Hepatocyte (in vitro differentiated cells): ENCODE measurements at regions not wholly inside any gene's neighbourhood (a gene's known extent, or its start where the extent isn't known, plus 50 kb on each side); places are given as distances from the start of the nearest gene placed in this dataset.
"Not testable (repeated sequence)": the region's sequence is repeated elsewhere in the genome, so short reads cannot be mapped to it uniquely, and the experiment has no call there.

Experiments used
- DNase-seq: peaks from one replicate; pipeline ENCODE4 v3.0.0-alpha.2; 2016; ENCODE audit warnings: low spot score
- H2AFZ ChIP-seq: fragments of 200-600 bp; sonication (generic); 2 replicates; pipeline ENCODE4 v1.6.0; 2016; ENCODE audit warnings: antibody characterized with exemption, mild to moderate bottlenecking
- H3K27ac ChIP-seq: fragments of 200-600 bp; sonication (generic); 2 replicates; pipeline ENCODE4 v1.5.1; 2016; ENCODE audit warnings: mild to moderate bottlenecking
- H3K27me3 ChIP-seq: fragments of 200-600 bp; sonication (generic); 2 replicates; pipeline ENCODE4 v1.6.1; 2016
- H3K36me3 ChIP-seq: fragments of 200-600 bp; sonication (generic); replicated peaks from 2 replicates; pipeline ENCODE4 v1.5.1; 2016; ENCODE audit warnings: low read depth; ENCODE audit not compliant: insufficient read depth
- H3K4me1 ChIP-seq: fragments of 200-600 bp; sonication (generic); 2 replicates; pipeline ENCODE4 v1.5.1; 2016; ENCODE audit warnings: mild to moderate bottlenecking, moderate library complexity; ENCODE audit not compliant: insufficient read depth
- H3K4me2 ChIP-seq: fragments of 200-600 bp; sonication (generic); 2 replicates; pipeline ENCODE4 v1.6.0; 2016
- H3K4me3 ChIP-seq: fragments of 200-600 bp; sonication (generic); 2 replicates; pipeline ENCODE4 v1.5.1; 2016; ENCODE audit warnings: mild to moderate bottlenecking
- H3K79me2 ChIP-seq: fragments of 200-600 bp; sonication (generic); 2 replicates; pipeline ENCODE4 v1.6.0; 2017; ENCODE audit warnings: mild to moderate bottlenecking
- H3K9me2 ChIP-seq: fragments of 200-600 bp; sonication (generic); replicated peaks from 2 replicates; pipeline ENCODE4 v1.6.0; 2017; ENCODE audit warnings: mild to moderate bottlenecking; ENCODE audit not compliant: insufficient read depth
- H3K9me3 ChIP-seq: fragments of 200-600 bp; sonication (generic); 2 replicates; pipeline ENCODE4 v1.5.1; 2016; ENCODE audit warnings: low read depth, mild to moderate bottlenecking
- H4K20me1 ChIP-seq: fragments of 200-600 bp; sonication (generic); 2 replicates; pipeline ENCODE4 v1.6.0; 2016; ENCODE audit warnings: mild to moderate bottlenecking; ENCODE audit not compliant: insufficient read depth, poor library complexity, severe bottlenecking
- CTCF ChIP-seq: fragments of 200-600 bp; sonication (generic); IDR thresholded peaks from 2 replicates; pipeline ENCODE4 v1.5.1; 2016; ENCODE audit warnings: antibody characterized with exemption, mild to moderate bottlenecking; ENCODE audit not compliant: poor library complexity
- EZH2 ChIP-seq: fragments of 200-600 bp; sonication (generic); IDR thresholded peaks from 2 replicates; pipeline ENCODE4 v1.6.1; 2016; ENCODE audit warnings: antibody characterized with exemption, mild to moderate bottlenecking, borderline replicate concordance
- EZH2phosphoT487 ChIP-seq: fragments of 200-600 bp; sonication (generic); IDR thresholded peaks from one replicate; pipeline ENCODE4 v1.6.1; 2018; ENCODE audit warnings: antibody characterized with exemption, mild to moderate bottlenecking, low read depth, moderate library complexity; ENCODE audit not compliant: unreplicated experiment, severe bottlenecking
- WGBS: methylation state at CpG from one replicate; pipeline ENCODE4 v1.1.6; 2016; ENCODE audit warnings: low lambda C conversion rate; ENCODE audit errors: missing lambda C conversion rate; 5-methylcytosine and 5-hydroxymethylcytosine counted together

GRCh38 chr7:142568435-142569097 is 180.7 kb upstream of the PRSS1 start:
- TF ChIP-seq EZH2 (no peak), EZH2phosphoT487 (no peak), CTCF (no peak)
- Histone ChIP-seq H3K27ac (no peak overlapping the region), H3K4me1 (no peaks in the 10 kb centered on the region), H3K9me2 (no peaks in the 10 kb centered on the region), H3K27me3 (no peaks in the 10 kb centered on the region), H3K4me3 (no peak overlapping the region), H3K36me3 (no peaks in the 10 kb centered on the region), H4K20me1 (no peaks in the 10 kb centered on the region), H3K79me2 (no peaks in the 10 kb centered on the region), H3K4me2 (no peak overlapping the region), H2AFZ (no peak overlapping the region), H3K9me3 (no peaks in the 10 kb centered on the region)
- 81% methylated on average over 5 of the region's 5 CpGs for WGBS
- DNase-seq: no peak

- no peaks in the 10 kb centered on the region for H3K9me2 ChIP-seq
- H4K20me1 ChIP-seq: no peaks in the 10 kb centered on the region
- H3K27ac ChIP-seq: no peak overlapping the region
- H3K4me1 ChIP-seq: no peaks in the 10 kb centered on the region
- H3K4me3 ChIP-seq: no peak overlapping the region
- H3K9me3 ChIP-seq: no peaks in the 10 kb centered on the region
- H3K27me3 ChIP-seq: no peaks in the 10 kb centered on the region
- DNase-seq: no peak
- TF ChIP-seq EZH2 (no peak), EZH2phosphoT487 (no peak), CTCF (no peak)
- no peak overlapping the region for H2AFZ ChIP-seq
- H3K79me2 ChIP-seq: no peaks in the 10 kb centered on the region
- H3K36me3 ChIP-seq: no peaks in the 10 kb centered on the region
- WGBS: 85% methylated on average over 22 of the region's 22 CpGs
- no peak overlapping the region for H3K4me2 ChIP-seq
Observed at GRCh38 chr7:142567201-142568075, 181.8 kb upstream of the PRSS1 start.

- Histone ChIP-seq H3K27me3 (no peaks in the 10 kb centered on the region), H3K9me3 (no peaks in the 10 kb centered on the region), H4K20me1 (no peaks in the 10 kb centered on the region), H3K4me1 (no peaks in the 10 kb centered on the region), H2AFZ (no peak overlapping the region), H3K79me2 (no peaks in the 10 kb centered on the region), H3K36me3 (no peaks in the 10 kb centered on the region), H3K4me2 (no peak overlapping the region), H3K4me3 (no peak overlapping the region), H3K27ac (no peak overlapping the region), H3K9me2 (no peaks in the 10 kb centered on the region)
- 96% methylated on average over 5 of the region's 5 CpGs for WGBS
- no peak for DNase-seq
- no peak for TF ChIP-seq CTCF
- no peak for TF ChIP-seq EZH2phosphoT487
- no peak for TF ChIP-seq EZH2
Observed at GRCh38 chr7:142566271-142566670, 183.0 kb upstream of the PRSS1 start.

- H3K79me2 ChIP-seq, H3K4me2 ChIP-seq, DNase-seq, H4K20me1 ChIP-seq, H3K36me3 ChIP-seq, H3K4me1 ChIP-seq, H3K9me3 ChIP-seq, H3K9me2 ChIP-seq, H3K27ac ChIP-seq, H3K4me3 ChIP-seq, H3K27me3 ChIP-seq, H2AFZ ChIP-seq: not testable (repeated sequence)
- 94% methylated on average over 3 of the region's 3 CpGs for WGBS
Observed at GRCh38 chr7:142564125-142564524, 185.1 kb upstream of the PRSS1 start.
